GM12874 (cell line): ENCODE measurements at regions not wholly inside any gene's neighbourhood (a gene's known extent, or its start where the extent isn't known, plus 50 kb on each side); places are given as distances from the start of the nearest gene placed in this dataset.

Experiments
- CTCF ChIP-seq: IDR thresholded peaks from 2 replicates; pipeline ENCODE4 v1.5.1; 2011; ENCODE audit warnings: low read depth, mild to moderate bottlenecking, control low read depth, low read length, moderate library complexity; ENCODE audit not compliant: insufficient read depth

DNA sequence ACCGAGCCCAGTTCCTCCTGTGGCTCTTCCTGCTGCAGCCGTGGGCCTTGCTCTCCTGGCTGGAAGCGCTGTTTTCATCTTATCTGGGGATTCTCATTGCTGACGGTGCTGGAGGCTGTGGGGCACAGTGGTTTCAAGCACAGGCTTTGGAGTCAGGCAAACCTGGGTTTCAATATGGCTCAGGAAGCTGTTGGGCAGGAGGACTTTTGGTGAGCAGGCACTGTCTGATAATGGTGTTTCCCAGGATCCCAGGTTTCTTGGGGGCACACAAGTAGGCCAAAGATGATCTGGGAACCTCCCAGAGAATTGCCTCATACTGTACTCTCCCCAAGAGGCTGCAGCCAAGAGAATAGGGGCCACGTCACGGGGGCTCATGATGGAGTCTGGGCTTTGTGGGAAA is 105.6 kb upstream of the TRABD2B start:
- no peak for TF ChIP-seq CTCF

DNA sequence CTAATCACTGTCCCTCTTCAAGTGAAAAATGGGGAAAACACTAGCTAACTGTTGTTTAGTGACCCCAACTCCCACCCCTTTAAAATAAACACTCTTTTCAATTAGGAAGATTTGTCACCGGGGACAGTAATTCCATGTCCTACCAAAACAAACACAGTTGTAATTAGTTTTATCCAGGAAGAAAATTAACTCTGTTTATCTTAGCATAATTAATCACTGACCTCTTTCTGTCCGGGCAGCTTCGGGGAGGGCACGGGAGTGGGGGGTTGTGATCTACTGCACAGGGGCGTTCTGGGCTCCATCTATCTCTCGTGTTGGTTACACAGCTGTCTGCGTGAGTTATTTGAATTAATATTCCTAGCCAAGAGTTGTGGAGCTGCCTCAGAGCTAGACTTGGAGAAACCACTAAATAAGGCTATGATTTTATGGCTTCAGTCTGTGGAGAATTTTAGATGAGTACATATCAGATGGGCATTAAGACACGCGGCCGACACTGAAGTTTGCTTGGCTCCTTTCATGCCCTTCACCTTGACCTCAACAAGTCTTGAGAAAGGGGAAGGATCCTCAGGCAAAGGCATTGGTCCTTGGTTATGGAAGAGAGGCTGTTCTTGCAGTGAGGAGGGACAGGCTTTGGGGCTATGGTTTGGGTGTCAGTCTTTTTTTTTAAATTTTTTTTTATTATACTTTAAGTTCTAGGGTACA is 102.0 kb upstream of the TRABD2B start:
- TF ChIP-seq CTCF: no peak

- TF ChIP-seq CTCF: peak; percentile 91
These were observed 96.7 kb upstream of the TRABD2B start for GRCh38 chr1:48093696-48094528.

- no peak for TF ChIP-seq CTCF
These were observed 96.0 kb upstream of the TRABD2B start for GRCh38 chr1:48093147-48093546.

DNA sequence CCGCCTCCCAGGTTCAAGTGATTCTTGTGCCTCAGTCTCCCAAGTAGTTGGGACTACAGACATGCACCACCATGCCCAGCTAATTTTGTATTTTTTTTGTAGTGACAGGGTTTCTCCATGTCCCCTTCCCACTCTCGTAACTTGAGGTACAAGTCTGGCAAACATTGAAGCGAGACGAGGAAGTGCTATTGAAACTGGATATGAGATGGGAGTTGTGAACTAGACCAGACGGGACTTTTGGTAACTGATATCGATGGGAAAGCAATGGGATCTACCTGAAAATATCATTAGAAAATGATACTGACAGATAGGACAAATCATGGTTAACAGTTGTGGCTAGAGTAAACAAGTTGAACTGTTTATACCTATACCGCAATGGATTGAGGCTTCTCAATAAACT is 95.2 kb upstream of the TRABD2B start:
- TF ChIP-seq CTCF: no peak

DNA sequence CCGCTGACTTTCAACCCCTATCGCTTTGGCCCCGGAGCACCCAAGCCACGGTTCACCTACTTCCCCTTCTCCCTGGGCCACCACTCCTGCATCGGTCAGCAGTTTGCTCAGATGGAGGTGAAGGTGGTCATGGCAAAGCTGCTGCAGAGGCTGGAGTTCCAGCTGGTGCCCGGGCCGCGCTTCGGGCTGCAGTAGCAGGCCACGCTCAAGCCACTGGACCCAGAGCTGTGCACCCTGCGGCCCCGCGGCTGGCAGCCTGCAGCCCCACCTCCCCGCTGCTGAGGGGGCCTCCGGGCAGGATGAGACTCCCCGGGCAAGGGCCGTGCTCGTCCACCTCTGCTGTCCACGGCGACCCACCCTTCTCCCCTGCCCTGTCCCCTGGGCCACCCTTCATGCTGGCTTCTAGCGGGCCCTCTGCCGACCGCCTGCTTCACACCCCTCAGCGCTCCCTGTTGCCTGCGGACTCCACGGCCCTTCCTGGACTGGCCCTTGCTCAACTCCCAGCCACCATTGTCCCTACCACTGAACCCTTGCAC is 92.2 kb upstream of the TRABD2B start:
- TF ChIP-seq CTCF: no peak

- no peak for TF ChIP-seq CTCF
These were observed 87.6 kb upstream of the TRABD2B start for GRCh38 chr1:48084826-48085225.
